ENCODE measurements at regions not wholly inside any gene's neighbourhood (a gene's known extent, or its start where the extent isn't known, plus 50 kb on each side); places are given as distances from the start of the nearest gene placed in this dataset.

GRCh38 chr12:105855361-105856047 lies 283.2 kb downstream of the NUAK1 start:
- H3K4me3 Mint-ChIP-seq: no peak overlapping the region
- H3K4me1 Mint-ChIP-seq: no peaks in the 10 kb centered on the region
- POLR2A ChIA-PET: no interaction called here
- peaks cover 4% of the 10 kb centered on the region for H3K9me3 Mint-ChIP-seq
- no peak for DNase-seq
- H3K27ac Mint-ChIP-seq: no peak overlapping the region
- H3K36me3 Mint-ChIP-seq (ENCODE audit: low read depth): no peaks in the 10 kb centered on the region
- H3K27me3 Mint-ChIP-seq: peaks cover 2% of the 10 kb centered on the region
- CTCF ChIA-PET: no interaction called here

GRCh38 chr12:105856048-105856405 lies 282.7 kb downstream of the NUAK1 start:
- Mint-ChIP-seq H3K36me3 (ENCODE audit: low read depth) (no peaks in the 10 kb centered on the region), H3K9me3 (peaks cover 4% of the 10 kb centered on the region), H3K4me3 (no peak overlapping the region), H3K27ac (no peak overlapping the region), H3K27me3 (peaks cover 2% of the 10 kb centered on the region), H3K4me1 (no peaks in the 10 kb centered on the region)
- POLR2A ChIA-PET: no interaction called here
- CTCF ChIA-PET: no interaction called here
- no peak for DNase-seq

GRCh38 chr12:105858981-105859710 lies 279.6 kb downstream of the NUAK1 start:
- no peak for DNase-seq
- CTCF ChIA-PET: no interaction called here
- no peak overlapping the region for H3K27ac Mint-ChIP-seq
- peaks cover 4% of the 10 kb centered on the region for H3K9me3 Mint-ChIP-seq
- no peak overlapping the region for H3K4me3 Mint-ChIP-seq
- no peaks in the 10 kb centered on the region for H3K4me1 Mint-ChIP-seq
- peaks cover 2% of the 10 kb centered on the region for H3K27me3 Mint-ChIP-seq
- H3K36me3 Mint-ChIP-seq (ENCODE audit: low read depth): no peaks in the 10 kb centered on the region
- POLR2A ChIA-PET: no interaction called here

DNA sequence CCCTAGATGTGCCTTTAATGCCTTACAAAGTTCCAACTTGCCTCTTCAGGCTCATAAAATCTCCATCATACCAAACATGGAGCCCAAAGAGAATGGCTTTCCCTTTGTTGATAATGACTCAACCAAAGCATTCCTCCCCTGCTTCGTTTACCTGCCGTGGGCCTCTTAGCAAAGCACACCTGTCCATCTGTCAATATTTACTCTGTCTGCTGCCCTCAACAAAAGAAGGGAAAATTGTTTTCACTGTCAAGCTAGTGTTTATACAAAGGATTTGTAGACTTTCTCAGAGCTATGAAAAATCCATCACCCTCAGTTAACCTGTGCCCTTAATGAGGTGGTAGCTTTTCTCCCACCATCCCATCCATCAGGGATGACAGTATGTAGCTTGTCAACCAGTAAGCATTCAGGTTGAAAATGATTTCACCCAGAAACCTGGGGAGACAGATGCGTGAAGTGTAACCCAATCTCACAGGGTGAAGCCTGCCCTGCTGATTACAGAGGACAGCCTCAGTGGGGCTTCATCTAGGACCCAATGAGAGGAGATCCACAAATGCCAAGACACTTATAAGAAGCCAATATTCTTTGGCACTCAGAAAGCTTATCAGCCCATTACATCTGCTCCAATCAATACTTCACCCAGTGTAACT lies 278.1 kb downstream of the NUAK1 start:
- Mint-ChIP-seq H3K4me1 (no peaks in the 10 kb centered on the region), H3K9me3 (peaks cover 4% of the 10 kb centered on the region), H3K36me3 (ENCODE audit: low read depth) (no peaks in the 10 kb centered on the region), H3K27ac (no peak overlapping the region), H3K27me3 (peaks cover 2% of the 10 kb centered on the region), H3K4me3 (no peak overlapping the region)
- CTCF ChIA-PET: no interaction called here
- DNase-seq: no peak
- POLR2A ChIA-PET: no interaction called here

GRCh38 chr12:105861227-105861626 lies 277.5 kb downstream of the NUAK1 start:
- POLR2A ChIA-PET: no interaction called here
- DNase-seq: no peak

GRCh38 chr12:105862163-105862821 lies 276.5 kb downstream of the NUAK1 start:
- no peaks in the 10 kb centered on the region for H3K4me1 Mint-ChIP-seq
- CTCF ChIA-PET: no interaction called here

More at GRCh38 chr12:105861227-105861626, 277.5 kb downstream of the NUAK1 start:
- Mint-ChIP-seq H3K4me3 (no peak overlapping the region), H3K36me3 (ENCODE audit: low read depth) (no peaks in the 10 kb centered on the region), H3K4me1 (no peaks in the 10 kb centered on the region), H3K27me3 (peaks cover 2% of the 10 kb centered on the region), H3K9me3 (peaks cover 4% of the 10 kb centered on the region), H3K27ac (no peak overlapping the region)
- CTCF ChIA-PET: no interaction called here

GRCh38 chr12:105864316-105864715 lies 274.4 kb downstream of the NUAK1 start:
- no peak for DNase-seq
- H3K9me3 Mint-ChIP-seq: no peaks in the 10 kb centered on the region
- ChIA-PET CTCF (no interaction called here), POLR2A (no interaction called here)
- H3K27me3 Mint-ChIP-seq: no peaks in the 10 kb centered on the region
- no peak overlapping the region for H3K27ac Mint-ChIP-seq
- no peak overlapping the region for H3K4me3 Mint-ChIP-seq
- no peaks in the 10 kb centered on the region for H3K4me1 Mint-ChIP-seq
- no peaks in the 10 kb centered on the region for H3K36me3 Mint-ChIP-seq (ENCODE audit: low read depth)

More at GRCh38 chr12:105862163-105862821, 276.5 kb downstream of the NUAK1 start:
- Mint-ChIP-seq H3K27ac (no peak overlapping the region), H3K36me3 (ENCODE audit: low read depth) (no peaks in the 10 kb centered on the region), H3K4me3 (no peak overlapping the region), H3K27me3 (no peaks in the 10 kb centered on the region), H3K9me3 (no peaks in the 10 kb centered on the region)
- no peak for DNase-seq
- POLR2A ChIA-PET: no interaction called here

DNA sequence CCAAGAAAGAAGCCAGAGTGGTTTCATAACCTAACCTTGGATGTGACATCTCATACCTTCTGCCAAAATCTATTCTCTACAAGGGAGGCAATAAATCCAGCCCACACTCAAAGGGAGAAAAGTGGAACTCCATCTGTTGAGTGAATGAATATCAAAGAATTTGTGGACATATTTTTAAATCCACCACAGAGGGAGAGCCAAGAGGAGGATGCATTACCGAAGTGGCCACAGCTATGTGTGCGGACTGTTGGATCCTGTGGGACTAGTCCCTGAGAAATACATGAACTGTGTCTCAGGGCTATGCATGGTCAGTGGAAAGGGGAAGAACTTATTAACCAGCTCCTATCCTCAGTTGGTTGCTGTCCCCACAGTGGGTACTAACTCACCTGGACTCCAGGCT lies 273.9 kb downstream of the NUAK1 start:
- Mint-ChIP-seq H3K27ac (no peak overlapping the region), H3K4me1 (no peaks in the 10 kb centered on the region), H3K27me3 (no peaks in the 10 kb centered on the region), H3K4me3 (no peak overlapping the region), H3K36me3 (ENCODE audit: low read depth) (no peaks in the 10 kb centered on the region), H3K9me3 (no peaks in the 10 kb centered on the region)
- CTCF ChIA-PET: no interaction called here
- DNase-seq: no peak
- POLR2A ChIA-PET: no interaction called here

DNA sequence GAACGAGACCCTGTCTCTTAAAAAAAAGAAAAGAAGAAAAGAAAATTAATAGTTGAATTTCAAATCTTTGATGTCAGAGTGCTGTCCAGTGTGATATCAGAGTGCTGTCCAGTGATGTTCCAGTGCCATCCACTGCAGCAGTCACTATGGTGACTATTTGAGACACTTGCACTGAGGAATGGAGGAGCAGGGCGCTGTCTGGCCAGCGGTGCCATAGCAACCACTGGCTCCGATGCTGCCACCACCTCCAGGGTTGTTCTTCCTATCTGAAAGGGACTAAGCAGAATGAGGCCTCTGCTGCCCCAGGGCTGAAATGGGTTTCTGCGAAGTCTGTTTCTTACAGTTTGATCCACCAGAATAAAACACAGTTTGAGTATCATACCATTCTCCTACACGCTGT lies 272.9 kb downstream of the NUAK1 start:
- Mint-ChIP-seq H3K27ac (no peak overlapping the region), H3K36me3 (ENCODE audit: low read depth) (no peaks in the 10 kb centered on the region), H3K4me3 (no peak overlapping the region), H3K4me1 (no peaks in the 10 kb centered on the region), H3K27me3 (no peaks in the 10 kb centered on the region), H3K9me3 (no peaks in the 10 kb centered on the region)
- POLR2A ChIA-PET: no interaction called here
- CTCF ChIA-PET: no interaction called here
- DNase-seq: no peak

DNA sequence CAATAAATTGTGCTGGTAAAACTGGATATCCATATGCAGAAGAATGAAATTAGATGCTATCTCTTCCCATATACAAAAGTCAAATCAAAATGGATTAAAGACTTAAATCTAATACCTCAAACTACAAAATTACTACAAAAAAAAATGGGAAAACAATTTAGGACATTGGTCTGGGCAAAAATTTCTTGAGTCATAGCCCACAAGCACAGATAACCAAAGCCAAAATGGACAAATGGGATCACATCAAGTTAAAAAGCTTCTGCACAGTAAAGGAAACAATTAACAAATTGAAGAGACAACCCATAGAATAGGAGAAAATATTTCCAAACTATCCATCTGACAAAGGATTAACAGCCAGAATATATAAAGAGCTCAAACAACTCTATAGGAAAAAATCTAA lies 264.6 kb downstream of the NUAK1 start:
- Mint-ChIP-seq H3K27me3 (no peaks in the 10 kb centered on the region), H3K27ac (no peak overlapping the region), H3K9me3 (no peaks in the 10 kb centered on the region), H3K4me3 (no peak overlapping the region), H3K36me3 (ENCODE audit: low read depth) (no peaks in the 10 kb centered on the region), H3K4me1 (no peaks in the 10 kb centered on the region)
- ChIA-PET POLR2A (no interaction called here), CTCF (no interaction called here)
- DNase-seq: no peak

GRCh38 chr12:105876396-105876927 lies 262.3 kb downstream of the NUAK1 start:
- no peak overlapping the region for H3K4me3 Mint-ChIP-seq
- no peaks in the 10 kb centered on the region for H3K9me3 Mint-ChIP-seq
- ChIA-PET CTCF (no interaction called here), POLR2A (no interaction called here)
- no peaks in the 10 kb centered on the region for H3K4me1 Mint-ChIP-seq
- no peaks in the 10 kb centered on the region for H3K36me3 Mint-ChIP-seq (ENCODE audit: low read depth)
- H3K27me3 Mint-ChIP-seq: no peaks in the 10 kb centered on the region
- no peak for DNase-seq
- H3K27ac Mint-ChIP-seq: no peak overlapping the region

DNA sequence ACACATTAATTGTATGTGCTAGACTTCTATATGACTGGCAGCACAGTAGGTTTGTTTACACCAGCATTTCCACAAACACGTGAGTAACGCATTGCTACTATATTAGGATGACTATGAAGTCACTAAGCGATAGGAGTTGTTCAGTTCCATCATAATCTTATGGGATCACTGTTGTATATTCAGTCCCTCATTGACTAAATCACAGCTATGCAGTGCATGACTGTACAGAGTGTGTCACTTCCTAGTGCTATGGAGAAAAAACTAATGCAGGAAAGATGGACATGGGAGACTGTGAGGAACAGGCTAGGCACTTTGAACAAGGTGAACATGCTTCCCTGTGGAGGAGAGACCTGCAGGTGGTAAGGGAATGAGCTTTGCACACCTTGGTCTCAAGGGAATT lies 259.8 kb downstream of the NUAK1 start:
- Mint-ChIP-seq H3K36me3 (ENCODE audit: low read depth) (no peaks in the 10 kb centered on the region), H3K27me3 (no peaks in the 10 kb centered on the region), H3K4me1 (no peaks in the 10 kb centered on the region), H3K27ac (no peak overlapping the region), H3K9me3 (no peaks in the 10 kb centered on the region), H3K4me3 (no peak overlapping the region)
- POLR2A ChIA-PET: no interaction called here
- no peak for DNase-seq
- CTCF ChIA-PET: no interaction called here

DNA sequence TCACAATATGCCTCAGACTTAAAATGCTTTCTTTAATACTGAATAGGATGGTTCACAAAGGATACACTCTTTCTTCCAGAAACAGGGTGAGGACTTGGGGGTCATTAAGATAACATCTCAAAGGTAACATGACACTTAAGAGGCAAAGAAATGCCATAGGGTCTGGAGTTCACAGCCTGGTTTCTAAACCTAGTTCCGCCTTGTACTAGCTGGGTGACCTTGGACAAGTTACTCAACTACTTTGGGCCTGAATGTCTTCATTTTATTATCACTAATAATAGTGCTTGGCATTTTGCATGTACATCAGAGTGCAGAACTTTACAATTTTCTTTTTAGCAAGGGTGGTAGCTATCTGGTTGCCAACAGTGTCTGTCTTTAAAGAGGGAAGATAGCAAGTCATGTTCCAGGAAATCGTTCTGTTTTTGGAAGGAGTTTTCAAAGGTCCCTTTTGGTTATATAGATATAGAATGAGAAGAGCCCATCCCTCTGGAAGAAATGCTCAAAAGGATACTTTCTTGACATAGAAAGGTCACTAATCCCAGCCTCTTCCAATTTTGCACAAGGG lies 257.8 kb downstream of the NUAK1 start:
- no peak for DNase-seq
- H3K4me3 Mint-ChIP-seq: no peak overlapping the region
- H3K27ac Mint-ChIP-seq: no peak overlapping the region
- CTCF ChIA-PET: no interaction called here
- no peaks in the 10 kb centered on the region for H3K4me1 Mint-ChIP-seq
- H3K27me3 Mint-ChIP-seq: no peaks in the 10 kb centered on the region
- H3K9me3 Mint-ChIP-seq: no peaks in the 10 kb centered on the region
- no peaks in the 10 kb centered on the region for H3K36me3 Mint-ChIP-seq (ENCODE audit: low read depth)
- POLR2A ChIA-PET: no interaction called here
